GM04504 (cell line): ENCODE measurements at regions not wholly inside any gene's neighbourhood (a gene's known extent, or its start where the extent isn't known, plus 50 kb on each side); places are given as distances from the start of the nearest gene placed in this dataset.
"Not testable (repeated sequence)": the region's sequence is repeated elsewhere in the genome, so short reads cannot be mapped to it uniquely, and the experiment has no call there.

Source experiments
- DNase-seq: peaks from one replicate; pipeline ENCODE4 v3.0.0-alpha.2; 2012; ENCODE audit warnings: low read depth

DNA sequence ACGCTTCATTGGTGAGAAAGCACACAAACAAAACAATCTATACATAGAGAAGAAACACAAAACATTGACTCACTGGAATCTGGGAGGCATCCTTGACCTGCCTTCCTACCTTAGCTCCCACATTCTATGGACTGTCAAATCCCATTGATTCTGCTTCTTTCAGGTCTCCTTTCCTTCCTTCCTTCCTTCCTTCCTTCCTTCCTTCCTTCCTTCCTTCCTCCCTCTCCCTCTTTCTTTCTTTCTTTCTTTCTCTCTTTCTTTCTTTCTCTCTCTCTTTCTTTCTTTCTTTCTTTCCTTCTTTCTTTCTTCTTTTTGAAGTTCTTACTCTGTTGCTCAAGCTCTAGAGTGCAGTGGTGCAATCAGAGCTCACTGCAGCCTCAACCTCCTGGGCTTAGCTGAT lies 108.0 kb upstream of the SGK1 start:
- not testable (repeated sequence) for DNase-seq

DNA sequence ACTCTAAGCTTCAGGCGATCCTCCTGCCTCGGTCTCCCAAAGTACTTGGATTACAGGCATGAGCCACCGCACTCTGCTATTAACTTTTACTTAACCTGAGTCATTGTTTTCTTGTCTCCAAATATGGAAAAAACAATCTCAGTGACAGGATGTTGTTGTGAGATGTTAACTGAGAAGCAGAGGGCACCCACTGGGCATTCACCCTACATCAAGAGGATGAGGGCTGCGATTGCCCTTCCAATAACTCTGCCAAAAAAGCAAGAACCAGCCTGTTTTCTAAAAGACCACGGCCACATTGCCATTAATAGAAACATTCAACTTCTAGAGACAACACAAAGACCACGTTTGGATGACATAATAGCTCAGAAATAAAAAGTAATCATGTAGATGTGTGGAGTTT lies 107.6 kb upstream of the SGK1 start:
- no peak for DNase-seq

DNA sequence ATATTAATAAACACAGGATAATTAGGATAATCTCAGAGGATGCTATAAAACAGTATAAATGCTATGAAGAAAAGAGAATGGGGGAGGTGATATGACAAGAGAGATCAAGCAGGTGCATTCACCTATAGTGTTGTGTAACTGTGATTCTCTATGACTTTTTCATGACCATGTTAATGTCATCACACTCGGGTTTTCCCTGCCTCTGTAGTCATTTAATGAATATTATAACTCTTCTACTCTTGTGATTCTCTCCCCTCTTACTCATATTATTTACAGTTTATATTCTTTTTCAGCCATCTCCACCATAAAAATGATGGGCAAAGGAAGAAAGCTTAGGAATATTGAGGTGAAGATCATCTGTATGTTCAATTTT lies 106.9 kb upstream of the SGK1 start:
- no peak for DNase-seq

DNA sequence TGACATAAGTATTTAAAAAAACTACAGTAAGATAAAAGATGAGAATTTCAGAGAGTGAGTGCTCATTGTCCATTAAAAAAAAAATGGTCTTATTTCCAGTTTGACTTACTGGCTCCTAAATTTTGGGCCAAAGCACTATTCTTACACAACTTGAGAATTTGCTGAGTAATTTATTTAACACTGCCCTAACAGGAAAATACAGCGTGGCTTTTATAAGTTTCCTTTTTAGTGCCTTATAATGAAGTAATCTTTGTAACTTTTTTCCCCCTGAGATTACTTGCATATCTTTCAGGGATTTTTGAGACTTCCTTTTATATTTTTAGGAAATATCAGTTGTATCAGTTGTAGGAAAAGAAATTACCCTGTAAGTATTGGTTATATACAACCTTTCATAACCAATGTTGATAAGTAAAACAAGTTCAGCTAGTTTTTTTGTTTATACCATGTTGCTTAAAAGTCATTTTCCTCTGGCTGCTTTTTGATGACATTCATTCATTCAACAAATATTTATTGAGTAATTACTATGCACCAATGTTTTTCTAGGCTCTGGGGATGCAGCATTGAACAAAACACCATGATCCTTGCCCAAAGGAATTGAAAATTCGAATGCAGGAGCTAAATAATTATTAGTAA lies 106.4 kb upstream of the SGK1 start:
- no peak for DNase-seq

DNA sequence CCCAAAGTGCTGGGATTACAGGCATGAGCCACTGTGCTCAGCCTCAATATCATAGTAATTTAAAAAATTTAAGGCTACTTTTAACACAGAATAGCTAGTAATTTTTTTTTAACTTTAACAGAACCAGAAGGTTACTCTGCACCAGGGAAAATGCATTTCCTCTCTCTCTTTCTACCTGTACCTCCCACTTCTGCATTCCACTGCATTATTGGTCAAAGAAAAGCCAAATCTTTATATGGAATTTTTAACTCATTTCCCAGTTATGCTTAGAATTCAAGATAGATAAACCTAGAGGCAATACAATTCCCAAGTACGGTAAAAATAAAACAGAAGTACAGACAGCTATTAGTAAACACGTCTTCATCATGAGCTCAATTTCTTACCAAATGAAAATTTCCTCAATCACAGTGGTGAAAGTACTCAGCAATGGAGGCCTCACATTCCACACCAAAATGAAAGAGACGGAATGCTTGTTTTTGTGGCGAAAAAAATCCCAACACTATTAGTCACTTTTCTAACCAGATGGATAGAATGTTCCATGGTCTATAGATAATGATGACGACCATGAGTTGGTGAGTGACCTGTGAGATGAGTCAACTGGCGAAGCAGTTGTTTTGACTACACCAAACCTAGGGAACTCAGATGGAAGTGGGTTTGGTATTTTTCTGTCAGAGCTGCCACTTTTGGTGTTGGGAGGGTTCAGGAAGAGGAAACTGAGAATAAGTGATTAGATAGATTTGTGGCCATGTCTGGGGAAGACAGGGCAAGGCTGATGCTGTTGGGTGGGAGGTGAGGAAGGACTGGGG lies 104.7 kb upstream of the SGK1 start:
- DNase-seq = peak; percentile 96

DNA sequence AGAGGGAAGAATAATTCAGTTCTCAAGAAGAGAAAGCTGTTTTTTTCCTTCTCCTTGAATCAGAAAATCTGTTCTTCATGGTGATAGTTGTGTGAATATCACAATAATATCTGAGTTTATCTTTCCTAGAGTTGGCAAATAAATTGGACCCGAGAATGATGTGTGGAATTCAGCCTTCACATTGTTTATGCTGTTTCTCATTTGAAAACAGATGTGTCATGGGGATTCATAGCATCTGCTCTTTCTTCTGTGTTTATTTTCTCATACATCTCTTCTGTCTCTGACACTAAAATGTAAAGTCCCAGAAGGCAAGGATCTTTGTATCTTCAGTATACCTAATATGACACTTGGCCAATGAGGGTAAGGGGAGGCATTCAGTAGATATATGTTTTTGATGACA lies 103.6 kb upstream of the SGK1 start:
- no peak for DNase-seq

DNA sequence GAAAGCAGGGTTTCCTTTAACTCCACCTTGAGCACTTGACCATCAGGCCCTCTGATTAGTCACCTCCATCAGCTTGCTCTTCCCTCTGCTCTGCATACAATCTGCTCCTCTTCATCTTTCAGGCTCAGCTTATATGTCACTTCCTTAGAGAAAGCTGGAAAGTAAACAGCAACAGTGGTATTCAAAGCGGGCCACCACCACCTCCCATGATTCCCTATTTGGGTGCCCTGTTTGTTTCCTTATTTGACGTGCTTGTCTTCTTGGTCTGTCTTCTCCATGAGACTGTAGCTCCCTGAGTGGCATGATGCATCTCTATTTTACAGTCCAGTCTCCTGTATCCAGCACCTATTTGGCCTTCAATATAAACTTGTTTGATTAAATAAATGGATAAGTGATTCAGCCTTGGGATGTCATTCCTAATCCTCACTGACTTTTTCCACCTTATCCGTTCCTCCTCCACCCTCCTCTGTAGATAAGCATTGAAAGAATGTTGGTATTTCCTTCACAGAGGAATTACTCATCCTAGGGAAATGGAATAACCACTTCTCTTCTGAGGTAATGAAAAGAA lies 102.8 kb upstream of the SGK1 start:
- DNase-seq = no peak

DNA sequence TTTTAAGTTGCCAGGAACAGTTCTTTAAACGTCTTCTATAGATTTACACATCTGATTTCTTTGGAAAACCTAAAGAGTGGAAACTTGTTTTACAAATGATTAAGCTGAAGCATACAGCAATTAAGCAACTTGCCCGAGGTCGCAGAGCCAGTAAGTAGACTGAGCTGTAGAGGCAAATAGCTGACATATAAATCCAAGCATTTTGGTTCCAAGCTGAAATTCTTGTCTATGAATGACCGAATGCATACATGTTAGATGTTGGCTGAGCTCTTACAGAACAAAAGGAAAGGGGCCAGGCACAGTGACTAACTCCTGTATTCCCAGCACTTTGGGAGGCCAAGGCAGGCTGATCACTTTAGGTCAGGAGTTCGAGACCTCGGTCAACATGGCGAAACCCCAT lies 101.8 kb upstream of the SGK1 start:
- no peak for DNase-seq

DNA sequence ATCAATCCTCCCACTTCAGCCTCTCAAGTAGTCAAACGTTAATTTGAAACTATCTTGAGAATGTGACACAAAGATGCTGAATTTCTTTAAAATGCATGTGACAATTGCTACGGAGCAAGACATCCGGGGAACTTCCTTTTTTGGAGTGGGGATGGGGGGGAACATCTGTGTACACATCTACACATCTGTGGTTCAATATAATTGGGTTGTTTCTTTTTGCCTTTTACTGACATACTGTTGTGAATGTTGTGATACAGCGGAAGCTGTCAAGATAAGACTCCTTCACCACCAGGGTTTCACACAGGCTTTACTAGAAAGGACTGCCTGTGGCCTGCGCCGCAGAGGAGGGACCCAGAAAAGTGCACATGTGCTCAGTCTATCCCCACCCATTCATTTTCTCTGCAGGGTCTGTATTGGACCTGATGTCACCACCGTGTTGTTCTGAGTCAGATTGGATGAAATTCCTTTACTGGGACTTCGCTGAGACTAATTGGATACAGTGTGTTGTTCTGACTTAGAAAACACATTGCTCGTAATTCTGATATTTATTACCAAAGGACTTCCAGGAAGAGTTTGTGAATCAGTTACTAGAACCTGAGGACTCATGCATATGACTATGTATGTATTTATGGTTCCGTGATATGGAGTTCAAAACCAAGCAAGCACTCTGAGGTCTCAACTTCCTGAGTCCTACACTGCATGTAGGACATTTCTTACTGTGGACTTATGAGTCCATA lies 98.7 kb upstream of the SGK1 start:
- DNase-seq = peak; percentile 69

DNA sequence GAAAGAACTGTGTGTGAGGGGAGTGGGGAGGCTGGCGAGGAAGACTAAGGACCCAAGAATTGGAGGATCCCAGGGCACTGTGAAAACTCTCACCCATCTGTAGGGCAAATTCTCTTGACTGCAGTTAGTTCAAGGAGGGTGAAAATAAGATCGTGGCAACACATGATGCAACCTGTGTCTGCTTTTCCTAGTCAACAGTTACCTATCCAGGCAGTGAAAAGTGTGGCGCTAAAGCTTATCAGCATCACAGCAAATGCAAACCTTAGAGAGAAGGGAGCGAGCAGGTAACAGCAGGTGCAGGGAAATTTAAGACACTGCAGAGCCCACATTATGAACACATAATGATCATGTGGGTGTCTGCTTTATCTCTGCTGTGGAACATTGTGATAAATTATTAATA lies 97.7 kb upstream of the SGK1 start:
- no peak for DNase-seq

DNA sequence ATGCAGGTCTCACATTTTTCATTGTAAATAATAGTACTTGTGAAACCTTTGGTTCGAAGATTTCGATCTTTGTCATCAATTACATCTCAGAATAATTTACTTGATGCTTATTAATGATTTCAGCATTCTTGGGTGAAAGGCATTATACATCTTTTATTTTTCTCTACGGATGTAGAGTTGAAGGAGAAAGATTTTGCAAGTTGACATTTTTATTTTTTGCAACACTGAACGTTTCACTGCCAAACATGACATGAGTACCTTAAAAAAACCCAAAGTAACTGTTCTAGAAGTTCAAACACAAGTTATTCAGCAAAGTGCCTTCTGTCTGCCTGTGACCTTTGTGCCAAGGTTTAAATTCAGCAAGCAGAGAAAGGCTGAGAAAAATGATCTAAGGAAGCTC lies 97.3 kb upstream of the SGK1 start:
- DNase-seq = no peak

DNA sequence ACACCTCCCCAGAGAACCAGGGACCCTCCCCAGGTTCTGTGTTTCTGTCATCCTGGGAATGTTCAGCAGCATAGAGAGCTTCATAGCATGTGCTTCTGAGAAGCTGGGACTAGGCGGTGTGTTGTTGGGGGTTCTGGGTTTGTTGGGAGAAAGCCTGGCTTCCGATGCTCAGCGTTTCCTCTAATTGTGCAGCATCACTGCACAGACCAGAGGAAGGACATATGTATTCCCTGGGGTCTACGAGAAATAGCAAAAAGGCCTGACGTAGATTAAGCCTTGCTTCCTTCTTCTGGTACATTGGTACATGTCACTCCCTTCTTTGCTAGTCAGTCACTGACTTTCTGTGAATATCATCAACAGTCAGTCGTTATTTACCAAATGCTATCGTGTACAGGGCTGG lies 96.9 kb upstream of the SGK1 start:
- DNase-seq = no peak

DNA sequence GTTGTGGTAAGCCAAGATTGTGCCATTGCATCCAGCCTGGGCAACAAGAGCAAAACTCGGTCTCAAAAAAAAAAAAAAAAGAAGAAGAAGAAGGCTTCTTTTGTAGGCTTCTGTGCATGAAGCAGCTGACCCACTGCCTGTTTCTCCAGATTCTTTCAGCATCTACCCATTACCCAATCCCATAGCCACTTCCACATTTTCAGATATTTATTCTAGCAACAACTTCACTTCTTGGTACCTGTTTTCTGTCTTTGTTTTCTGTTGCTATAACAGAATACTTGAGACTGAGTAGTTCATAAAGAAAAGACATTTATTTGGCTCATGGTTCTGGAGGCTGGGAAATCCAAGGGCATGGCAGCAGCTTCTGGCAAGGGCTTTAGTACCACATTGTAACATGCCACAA lies 95.3 kb upstream of the SGK1 start:
- DNase-seq = no peak

DNA sequence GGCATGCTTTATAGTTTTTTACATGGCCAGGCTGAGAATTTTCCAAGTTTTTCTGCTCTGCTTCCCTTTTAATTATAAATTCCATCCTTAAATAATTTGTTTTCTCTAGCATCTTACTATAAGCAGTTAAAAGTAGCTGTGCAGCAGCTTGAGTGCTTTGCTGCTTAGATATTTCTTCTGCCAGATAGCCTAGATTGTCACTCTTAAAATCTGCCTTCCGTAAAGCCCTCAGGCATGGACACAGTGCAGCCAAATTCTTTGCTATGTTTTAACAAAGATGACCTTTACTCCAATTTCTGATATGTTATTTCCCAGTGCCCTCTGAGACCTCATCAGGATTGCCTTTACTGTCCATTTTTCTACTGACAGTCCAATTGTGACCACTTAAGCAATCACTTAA lies 92.6 kb upstream of the SGK1 start:
- DNase-seq = no peak

DNA sequence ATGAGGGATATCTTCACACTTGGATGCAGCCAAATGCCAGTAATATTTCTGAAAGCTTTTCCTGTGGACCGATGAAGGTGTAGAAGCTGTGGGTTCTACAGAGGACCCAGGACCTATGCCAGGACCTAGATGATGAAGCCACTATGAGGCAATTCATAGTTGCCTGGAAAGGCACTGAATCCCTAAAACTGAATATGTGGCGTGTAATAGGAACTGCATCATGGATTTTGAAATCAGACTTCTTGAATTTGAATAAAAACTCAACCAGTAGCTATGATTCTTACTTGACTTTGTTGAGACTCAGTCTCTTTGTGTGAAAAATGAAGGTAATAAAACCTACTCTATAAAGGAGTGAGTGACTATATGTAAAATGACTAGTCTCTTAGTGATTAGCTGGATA lies 89.9 kb upstream of the SGK1 start:
- DNase-seq = no peak

DNA sequence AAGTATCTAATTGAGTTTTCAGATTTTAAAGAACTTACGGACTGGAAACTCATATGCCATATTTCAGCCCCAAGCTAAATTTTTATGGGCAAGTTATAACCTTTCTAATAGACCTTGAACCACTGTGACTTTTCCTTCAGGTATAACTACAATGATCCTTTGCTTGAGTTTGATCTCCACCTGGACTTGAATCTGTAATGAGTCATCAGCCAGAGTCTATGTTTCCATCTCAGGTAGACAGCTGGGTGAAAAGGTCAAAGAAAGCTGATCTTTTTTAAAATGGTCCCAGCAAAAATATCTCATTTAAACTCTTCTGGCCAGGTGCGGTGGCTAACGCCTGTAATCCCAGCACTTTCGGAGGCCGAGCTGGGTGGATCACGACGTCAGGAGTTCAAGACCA lies 88.4 kb upstream of the SGK1 start:
- DNase-seq = no peak

DNA sequence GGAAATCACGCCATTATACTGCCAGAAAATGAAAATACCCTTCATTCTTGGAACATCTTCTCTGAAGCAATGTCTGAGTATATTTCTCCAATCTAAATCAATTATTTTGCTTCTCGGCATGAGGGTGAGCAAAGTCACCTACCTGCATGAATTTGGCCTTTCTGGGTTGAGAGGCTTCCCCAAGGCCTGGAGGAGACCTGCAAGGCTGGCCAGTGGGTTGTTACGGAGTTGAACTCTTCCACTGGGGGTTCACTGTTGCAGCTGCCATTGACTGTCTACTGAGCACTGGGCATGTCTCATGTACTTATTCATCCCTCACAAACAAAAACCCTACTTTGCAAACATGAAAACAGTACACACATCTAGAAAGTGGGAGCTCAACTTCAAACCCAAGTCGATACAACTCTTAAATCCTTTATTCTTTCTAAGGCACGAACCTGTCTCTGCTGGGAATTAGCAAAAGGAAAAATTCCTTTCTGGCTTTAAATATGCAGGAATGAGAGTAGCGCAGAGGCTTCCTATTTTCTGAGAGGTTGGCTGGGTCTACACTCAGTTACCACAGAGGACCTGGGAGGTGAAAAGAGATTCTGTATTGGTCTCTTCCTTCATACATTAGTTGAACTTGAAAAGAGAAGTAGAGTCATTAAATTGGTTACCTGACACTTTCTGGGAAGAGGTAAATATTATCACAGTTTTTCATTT lies 87.6 kb upstream of the SGK1 start:
- DNase-seq = no peak

DNA sequence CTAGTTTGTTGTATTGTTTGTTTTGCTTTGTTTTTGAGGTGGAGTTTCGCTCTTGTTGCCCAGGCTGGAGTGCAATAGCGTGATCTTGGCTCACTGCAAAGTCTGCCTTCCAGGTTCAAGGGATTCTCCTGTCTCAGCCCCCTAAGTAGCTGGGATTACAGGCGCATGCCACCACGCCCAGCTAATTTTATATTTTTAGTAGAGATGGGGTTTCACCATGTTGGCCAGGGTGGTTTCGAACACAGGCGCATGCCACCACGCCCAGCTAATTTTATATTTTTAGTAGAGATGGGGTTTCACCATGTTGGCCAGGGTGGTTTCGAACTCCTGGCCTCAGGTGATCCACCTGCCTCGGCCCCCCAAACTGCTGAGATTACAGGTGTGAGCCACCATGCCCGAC lies 85.4 kb upstream of the SGK1 start:
- not testable (repeated sequence) for DNase-seq

DNA sequence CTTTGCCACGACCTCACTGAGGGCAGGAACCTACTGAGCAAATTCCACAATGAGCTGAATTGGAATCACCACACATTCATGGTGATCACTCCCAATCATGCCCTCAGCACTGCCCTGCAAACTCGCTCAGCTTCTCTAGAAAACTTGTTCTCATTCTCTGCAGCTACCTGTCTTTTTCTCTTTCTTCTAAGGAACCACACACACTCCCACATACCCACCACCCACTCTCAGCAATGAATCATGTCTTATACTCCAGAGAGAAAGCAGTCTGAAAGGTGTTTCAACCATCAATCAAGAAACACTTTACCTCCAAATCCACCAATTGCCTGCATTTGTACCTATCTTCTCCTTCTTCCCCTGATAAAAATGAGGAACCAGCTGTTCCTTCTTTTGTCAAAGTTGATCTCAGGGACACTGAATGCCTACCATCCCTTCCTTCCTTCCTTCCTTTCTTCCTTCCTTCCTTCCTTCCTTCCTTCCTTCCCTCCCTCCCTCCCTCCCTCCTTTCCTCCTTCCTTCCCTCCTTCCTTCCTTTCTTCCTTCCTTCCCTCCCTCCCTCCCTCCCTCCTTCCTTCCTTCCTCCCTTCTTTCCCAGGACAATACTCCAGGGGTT lies 84.6 kb upstream of the SGK1 start:
- no peak for DNase-seq

DNA sequence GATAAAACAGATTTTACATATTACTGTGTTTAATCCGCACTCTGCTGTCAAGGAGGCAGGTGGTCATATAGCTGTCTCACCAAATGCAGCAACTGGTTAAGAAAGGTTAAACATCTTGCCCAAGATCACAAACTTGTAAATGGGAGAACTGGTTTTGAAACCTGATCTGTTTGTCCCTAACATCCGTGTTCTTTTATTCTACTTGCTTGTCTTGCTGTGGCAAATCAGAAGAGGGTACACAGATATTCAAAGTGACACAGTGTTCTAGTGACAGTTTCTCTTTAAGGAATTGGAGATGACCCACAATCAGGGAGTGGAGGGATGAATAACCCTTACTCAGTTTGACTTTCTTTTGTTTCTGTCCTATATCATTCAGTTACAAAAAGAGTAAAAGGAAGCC lies 83.0 kb upstream of the SGK1 start:
- no peak for DNase-seq

DNA sequence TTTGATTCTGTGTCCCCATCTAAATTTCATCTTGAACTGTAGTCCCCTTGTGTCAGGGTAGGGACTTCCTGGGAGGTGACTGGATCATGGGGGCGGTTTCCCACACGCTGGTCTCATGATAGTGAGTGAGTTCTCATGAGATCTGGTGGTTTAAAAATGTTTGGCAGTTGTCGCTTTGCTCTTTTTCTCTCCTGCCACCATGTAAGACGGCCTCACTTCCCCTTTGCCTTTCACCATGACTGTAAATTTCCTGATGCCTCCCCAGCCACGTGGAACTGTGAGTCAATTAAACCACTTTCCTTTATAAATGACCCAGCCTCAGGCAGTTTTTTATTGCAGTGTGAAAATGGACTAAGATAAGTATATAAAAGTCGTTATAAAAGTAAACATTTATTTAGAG lies 80.5 kb upstream of the SGK1 start:
- DNase-seq = no peak

DNA sequence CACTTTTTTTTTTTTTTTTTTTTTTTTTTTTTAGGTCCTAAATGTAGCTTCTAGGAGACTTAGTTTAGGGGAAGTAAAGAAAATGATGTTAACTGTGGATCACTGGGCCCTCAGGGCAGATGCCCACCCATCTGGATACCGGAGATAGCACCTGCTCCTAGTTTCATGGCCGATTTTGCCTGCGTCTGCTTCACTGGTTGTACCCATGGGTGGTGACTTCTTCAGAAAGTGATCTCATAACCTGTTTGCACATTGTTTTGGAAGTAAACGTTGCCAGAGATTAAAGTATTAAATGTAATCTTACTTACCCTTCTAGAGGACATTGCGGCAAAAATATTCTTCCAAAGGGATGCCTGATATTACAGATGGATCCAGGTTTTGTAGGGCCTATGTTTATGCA lies 79.8 kb upstream of the SGK1 start:
- no peak for DNase-seq
